Hepatocyte (in vitro differentiated cells): ENCODE measurements at regions not wholly inside any gene's neighbourhood (a gene's known extent, or its start where the extent isn't known, plus 50 kb on each side); places are given as distances from the start of the nearest gene placed in this dataset.

Source experiments
- EZH2 ChIP-seq: fragments of 200-600 bp; sonication (generic); IDR thresholded peaks from 2 replicates; pipeline ENCODE4 v1.6.1; 2016; ENCODE audit warnings: antibody characterized with exemption, mild to moderate bottlenecking, borderline replicate concordance
- TF ChIP-seq, protein P1 (sequence below): fragments of 200-600 bp; sonication (generic); IDR thresholded peaks from 2 replicates; pipeline ENCODE4 v1.5.1; 2016; ENCODE audit warnings: antibody characterized with exemption, mild to moderate bottlenecking; ENCODE audit not compliant: poor library complexity

- TF ChIP-seq, protein P1, sequence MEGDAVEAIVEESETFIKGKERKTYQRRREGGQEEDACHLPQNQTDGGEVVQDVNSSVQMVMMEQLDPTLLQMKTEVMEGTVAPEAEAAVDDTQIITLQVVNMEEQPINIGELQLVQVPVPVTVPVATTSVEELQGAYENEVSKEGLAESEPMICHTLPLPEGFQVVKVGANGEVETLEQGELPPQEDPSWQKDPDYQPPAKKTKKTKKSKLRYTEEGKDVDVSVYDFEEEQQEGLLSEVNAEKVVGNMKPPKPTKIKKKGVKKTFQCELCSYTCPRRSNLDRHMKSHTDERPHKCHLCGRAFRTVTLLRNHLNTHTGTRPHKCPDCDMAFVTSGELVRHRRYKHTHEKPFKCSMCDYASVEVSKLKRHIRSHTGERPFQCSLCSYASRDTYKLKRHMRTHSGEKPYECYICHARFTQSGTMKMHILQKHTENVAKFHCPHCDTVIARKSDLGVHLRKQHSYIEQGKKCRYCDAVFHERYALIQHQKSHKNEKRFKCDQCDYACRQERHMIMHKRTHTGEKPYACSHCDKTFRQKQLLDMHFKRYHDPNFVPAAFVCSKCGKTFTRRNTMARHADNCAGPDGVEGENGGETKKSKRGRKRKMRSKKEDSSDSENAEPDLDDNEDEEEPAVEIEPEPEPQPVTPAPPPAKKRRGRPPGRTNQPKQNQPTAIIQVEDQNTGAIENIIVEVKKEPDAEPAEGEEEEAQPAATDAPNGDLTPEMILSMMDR: no peak
- no peak for TF ChIP-seq EZH2
Observed at GRCh38 chr16:26981266-26981938, 85.3 kb upstream of the C16orf82 start.
